ENCODE measurements at regions not wholly inside any gene's neighbourhood (a gene's known extent, or its start where the extent isn't known, plus 50 kb on each side); places are given as distances from the start of the nearest gene placed in this dataset.

DNA sequence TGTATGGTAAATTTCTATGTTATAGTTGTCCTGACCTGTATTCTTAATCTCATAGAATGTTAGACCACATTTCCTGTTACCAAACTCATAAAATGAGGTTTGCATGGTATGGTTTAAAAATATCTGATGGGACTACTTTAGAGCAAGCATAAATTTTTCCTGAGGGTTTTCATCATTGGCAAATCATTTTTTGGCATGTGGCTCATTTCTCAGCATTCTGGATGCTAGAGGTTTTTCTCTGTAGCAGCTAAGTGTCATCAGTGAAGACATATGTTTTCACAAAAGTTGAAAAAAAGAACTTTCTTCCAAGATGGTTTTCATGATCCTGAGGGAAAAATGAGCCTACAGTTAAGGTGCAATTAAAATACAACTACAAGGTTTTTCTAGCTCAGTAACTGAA, 503.5 kb upstream of the FAM47C start:
- ATAC-seq = no peak
- intact Hi-C loops (cut with DNase I, micrococcal nuclease) = no loop called here
- TF ChIP-seq CTCF (IDR thresholded peaks at IDR 0.05) = no peak

DNA sequence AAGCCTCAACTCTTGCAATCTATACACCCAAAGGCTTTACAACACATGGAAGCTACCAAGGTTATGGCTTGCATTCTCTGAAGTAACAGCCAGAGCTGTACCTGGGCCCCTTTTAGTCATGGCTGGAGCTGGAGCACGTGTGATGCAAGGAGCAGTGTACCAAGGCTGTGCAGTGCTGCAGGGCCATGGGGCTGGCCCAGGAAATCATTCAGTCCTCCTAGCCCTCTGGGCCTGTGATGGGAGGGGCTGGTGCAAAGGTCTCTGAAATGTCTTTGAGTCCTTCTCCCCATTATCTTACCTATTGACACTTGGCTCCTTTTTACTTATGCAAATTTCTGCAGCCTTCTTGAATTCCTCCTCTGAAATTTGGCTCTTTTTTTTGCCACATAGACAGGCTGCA, 500.1 kb upstream of the FAM47C start:
- Histone ChIP-seq H3K4me3 (no peak overlapping the region), H3K9me3 (no peaks in the 10 kb centered on the region), H3K36me3 (ENCODE audit: low read depth) (no peaks in the 10 kb centered on the region), H3K4me1 (ENCODE audit: low read depth) (no peaks in the 10 kb centered on the region)
- TF ChIP-seq CTCF (IDR thresholded peaks at IDR 0.05) = no peak
- intact Hi-C loops (cut with DNase I, micrococcal nuclease) = no loop called here
- DNase-seq (no peak), ATAC-seq (no peak)

More for the DNA sequence above, 503.5 kb upstream of the FAM47C start:
- H3K4me3 ChIP-seq = no peak overlapping the region
- H3K9me3 ChIP-seq = no peaks in the 10 kb centered on the region
- no peaks in the 10 kb centered on the region for H3K36me3 ChIP-seq (ENCODE audit: low read depth)
- no peak for DNase-seq
- H3K4me1 ChIP-seq (ENCODE audit: low read depth) = no peaks in the 10 kb centered on the region

GRCh38 chrX:36510736-36511135, 497.4 kb upstream of the FAM47C start:
- Histone ChIP-seq H3K4me3 (no peak overlapping the region), H3K36me3 (ENCODE audit: low read depth) (no peaks in the 10 kb centered on the region), H3K4me1 (ENCODE audit: low read depth) (no peaks in the 10 kb centered on the region), H3K9me3 (no peaks in the 10 kb centered on the region)
- DNase-seq (no peak), ATAC-seq (no peak)
- TF ChIP-seq CTCF (IDR thresholded peaks at IDR 0.05) = no peak
- intact Hi-C loops (cut with DNase I, micrococcal nuclease) = no loop called here

DNA sequence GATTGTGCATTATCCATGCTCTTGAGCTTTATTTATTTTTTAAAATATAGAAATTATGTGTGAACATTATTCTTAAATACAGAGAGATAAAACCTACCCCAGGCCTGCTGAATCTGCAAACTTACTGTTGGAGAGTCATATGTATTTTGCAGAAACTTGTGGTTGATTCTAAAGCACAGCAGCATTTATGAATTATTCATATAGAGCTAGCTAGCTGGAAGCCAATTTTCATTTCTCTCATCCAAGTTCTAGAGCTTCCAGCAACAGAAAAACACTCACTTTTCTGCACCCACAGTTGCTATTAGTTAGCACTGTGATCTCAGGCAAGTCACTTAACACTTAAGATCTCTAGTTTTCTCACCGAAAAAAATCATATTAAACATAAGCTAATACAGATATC, 479.5 kb upstream of the FAM47C start:
- no peak for TF ChIP-seq CTCF (IDR thresholded peaks at IDR 0.05)
- no peak for ATAC-seq
- Histone ChIP-seq H3K36me3 (ENCODE audit: low read depth) (no peaks in the 10 kb centered on the region), H3K4me3 (no peak overlapping the region), H3K4me1 (ENCODE audit: low read depth) (no peaks in the 10 kb centered on the region), H3K9me3 (no peaks in the 10 kb centered on the region)
- DNase-seq = no peak
- intact Hi-C loops (cut with DNase I, micrococcal nuclease) = no loop called here

GRCh38 chrX:36534900-36535299, 473.3 kb upstream of the FAM47C start:
- TF ChIP-seq CTCF (IDR thresholded peaks at IDR 0.05) = no peak
- intact Hi-C loops (cut with DNase I, micrococcal nuclease) = no loop called here
- Histone ChIP-seq H3K4me3 (no peak overlapping the region), H3K4me1 (ENCODE audit: low read depth) (no peaks in the 10 kb centered on the region), H3K36me3 (ENCODE audit: low read depth) (no peaks in the 10 kb centered on the region), H3K9me3 (no peaks in the 10 kb centered on the region)
- ATAC-seq (no peak), DNase-seq (no peak)

- DNase-seq (no peak), ATAC-seq (no peak)
- Histone ChIP-seq H3K4me3 (no peak overlapping the region), H3K36me3 (ENCODE audit: low read depth) (no peaks in the 10 kb centered on the region), H3K4me1 (ENCODE audit: low read depth) (no peaks in the 10 kb centered on the region), H3K9me3 (no peaks in the 10 kb centered on the region)
- TF ChIP-seq CTCF (IDR thresholded peaks at IDR 0.05) = no peak
- intact Hi-C loops (cut with DNase I, micrococcal nuclease) = no loop called here
Measured at GRCh38 chrX:36543499-36543898, 464.7 kb upstream of the FAM47C start.
